Stimulated activated CD4-positive, alpha-beta T cell treated with anti-CD3 and anti-CD28 coated beads, Interleukin-15, amount 100 ng/mL, for 48 hours (primary cell): ENCODE measurements at regions not wholly inside any gene's neighbourhood (a gene's known extent, or its start where the extent isn't known, plus 50 kb on each side); places are given as distances from the start of the nearest gene placed in this dataset.
"Not testable (repeated sequence)": the region's sequence is repeated elsewhere in the genome, so short reads cannot be mapped to it uniquely, and the experiment has no call there.

Experiments used
- DNase-seq, 2 donors: peaks; one replicate each; pipeline ENCODE4 v3.0.0-alpha.2; 2020; ENCODE audit warnings: low read depth in 2 of 2

DNA sequence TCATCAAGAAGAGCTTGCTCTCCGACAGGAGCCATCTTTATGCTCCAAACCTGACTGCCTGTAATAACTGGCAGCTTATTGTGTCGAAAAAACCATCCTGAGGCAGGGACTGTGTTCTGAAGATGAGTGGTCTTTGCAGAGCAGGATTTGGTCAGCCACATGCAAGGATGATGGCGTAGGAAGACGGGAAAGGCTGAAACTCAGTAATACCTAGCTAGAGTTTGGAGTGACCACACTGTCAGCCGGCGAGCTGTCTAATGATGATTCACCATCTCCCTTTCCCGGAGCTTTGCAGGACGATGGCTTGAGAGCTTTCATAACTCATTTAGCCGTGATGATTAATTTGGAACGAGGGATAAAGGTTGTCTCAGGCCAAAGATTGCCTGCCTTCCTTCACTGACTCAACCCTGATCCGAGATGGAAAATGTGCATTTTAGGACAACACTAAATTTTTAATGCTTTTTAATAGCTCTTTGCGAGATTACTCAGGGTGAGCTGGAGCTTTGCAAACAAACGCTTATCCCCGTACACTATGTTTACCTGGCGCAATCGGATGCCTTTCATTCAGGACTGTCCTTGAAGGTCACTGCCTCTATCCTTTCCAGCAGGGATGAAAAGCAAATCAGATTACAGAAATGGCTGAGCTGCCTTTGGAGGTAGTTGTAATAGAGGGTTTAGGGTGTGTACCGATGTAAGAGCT is 288.5 kb downstream of the ASMT start:
- no peak for DNase-seq

DNA sequence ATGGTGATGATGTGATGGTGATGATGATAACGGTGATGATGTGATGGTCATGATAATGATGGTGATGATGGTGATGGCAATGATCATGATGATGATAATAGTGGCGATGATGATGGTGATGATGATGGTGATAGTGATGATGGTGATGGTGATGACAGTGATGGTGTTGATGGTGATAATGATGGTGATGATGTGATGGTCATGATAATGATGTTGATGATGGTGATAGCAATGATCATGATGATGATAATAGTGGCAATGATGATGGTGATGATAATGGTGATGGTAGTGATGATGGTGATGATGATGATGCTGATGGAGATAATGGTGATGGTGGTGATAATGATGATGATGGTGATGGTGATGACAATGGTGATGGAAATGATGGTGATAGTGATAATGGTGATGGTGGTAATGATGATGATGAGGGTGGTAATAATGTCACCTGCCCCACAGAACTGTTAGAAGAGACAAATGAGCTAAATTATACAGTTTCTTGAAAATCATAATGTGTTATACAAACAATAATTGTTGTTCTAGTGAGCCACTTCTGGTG is 289.9 kb downstream of the ASMT start:
- no peak for DNase-seq

DNA sequence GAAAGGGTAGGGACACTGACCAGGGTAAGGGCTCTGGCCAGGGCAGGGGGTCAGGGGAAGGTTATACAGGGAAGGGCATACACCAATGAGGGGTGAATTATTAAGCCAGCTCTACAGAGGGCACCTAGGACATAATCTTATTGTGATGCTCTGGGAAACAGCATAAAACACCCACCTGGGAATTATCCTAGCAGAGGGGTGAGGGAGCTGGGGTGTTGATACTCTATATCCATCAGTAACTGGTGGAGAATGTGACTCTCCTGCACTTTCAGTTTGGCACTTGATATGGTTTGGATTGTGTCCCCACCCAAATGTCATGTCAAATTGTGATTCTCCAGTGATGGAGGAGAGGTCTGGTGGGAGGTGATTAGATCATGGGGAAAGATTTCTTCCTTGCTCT is 291.2 kb downstream of the ASMT start:
- DNase-seq = no peak

DNA sequence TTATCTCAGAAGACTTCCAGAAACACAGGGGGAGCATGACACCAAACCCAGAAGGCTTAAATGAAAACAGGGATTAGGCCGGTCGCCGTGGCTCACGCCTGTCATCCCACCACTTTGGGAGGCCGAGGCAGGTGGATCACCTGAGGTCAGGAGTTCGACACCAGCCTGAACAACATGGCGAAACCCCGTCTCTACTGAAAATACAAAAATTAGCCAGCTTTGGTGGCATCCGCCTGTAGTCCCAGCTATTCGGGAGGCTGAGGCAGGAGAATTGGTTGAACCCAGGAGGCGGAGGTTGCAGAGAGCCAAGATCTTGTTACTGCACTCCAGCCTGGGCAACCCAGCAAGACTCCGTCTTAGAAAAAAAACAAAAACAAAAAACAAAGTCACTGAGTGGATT is 294.1 kb downstream of the ASMT start:
- not testable (repeated sequence) for DNase-seq

DNA sequence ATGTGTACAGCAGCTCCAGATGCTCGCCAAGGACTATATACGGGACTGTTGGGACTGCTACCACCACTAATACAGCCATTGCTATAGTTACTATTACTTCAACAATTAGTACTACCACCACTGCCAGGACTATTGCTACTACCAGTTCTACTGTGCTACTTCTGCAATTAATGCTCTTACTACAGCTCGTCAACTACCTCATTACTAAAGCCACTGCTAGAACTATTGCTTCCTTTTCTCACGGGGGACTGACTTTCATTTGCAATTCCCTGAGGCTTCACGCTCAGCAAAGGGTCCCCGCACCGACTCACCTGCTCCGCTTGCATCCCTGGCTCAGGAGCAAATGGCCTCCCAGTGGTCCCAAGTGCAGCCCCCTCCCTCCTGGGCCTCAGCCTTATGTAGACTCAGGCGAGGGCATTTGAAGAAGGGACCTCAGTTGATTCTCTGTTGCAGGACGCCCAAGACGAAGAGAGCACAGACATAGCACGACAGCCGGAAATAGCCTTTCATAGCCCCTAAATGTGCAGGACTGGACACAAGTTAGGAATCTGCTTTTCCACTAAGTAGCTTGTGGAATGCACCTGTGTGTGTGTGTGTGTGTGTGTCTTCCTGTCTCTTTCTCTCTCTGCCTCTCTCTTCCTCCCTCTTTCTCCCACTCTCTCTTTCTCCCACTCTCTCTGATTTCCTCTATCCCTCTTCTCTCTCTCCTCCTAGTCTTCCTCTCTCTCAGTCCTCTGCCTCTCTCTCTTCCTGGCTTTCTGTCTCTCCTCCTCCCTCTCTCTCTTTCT is 294.8 kb downstream of the ASMT start:
- no peak for DNase-seq

DNA sequence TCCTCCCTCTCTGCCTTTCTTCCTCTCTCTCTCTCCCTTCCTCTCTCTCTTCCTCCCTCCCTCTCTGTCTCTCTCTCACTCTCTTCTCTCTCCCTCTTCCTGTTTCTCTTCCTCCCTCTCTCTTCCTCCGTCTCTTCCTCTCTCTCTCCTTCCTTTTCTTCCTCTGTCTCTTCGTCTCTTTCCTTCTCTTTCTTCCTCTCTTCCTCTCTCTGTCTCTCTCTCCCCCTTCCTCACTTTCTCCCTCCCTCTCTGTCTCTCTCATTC is 295.3 kb downstream of the ASMT start:
- no peak for DNase-seq

DNA sequence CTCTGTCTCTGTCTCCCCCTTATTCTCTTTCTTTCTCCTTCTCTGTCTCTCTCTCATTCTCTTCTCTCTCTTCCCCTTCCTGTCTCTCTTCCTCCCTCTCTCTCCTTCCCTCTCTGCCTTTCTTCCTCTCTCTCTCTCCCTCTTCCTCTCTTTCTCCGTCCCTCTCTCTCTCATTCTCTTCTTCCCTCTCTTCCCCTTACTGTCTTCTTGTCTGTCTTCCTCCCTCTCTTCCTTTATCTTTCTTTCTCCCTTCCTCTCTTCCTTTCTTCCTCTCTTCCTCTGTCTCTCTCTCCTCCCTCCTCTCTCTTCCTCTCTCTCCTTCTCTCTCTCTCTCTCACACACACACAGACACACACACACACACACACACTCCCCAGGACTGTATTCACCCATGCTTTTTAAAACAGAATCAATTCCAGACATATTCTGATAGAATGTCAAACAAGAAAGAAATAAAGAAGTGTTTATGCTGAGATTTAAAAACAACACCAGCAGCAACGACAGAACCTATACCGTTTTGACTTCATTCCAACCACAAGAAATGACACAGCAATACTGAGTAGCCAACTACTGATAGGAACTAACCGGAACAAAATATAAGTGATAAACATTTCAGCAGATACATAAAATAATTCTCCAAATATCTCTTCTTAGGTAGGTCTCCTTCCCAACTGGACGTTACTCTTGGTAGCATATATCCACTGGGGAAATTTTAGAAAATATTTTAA is 296.7 kb downstream of the ASMT start:
- no peak for DNase-seq

DNA sequence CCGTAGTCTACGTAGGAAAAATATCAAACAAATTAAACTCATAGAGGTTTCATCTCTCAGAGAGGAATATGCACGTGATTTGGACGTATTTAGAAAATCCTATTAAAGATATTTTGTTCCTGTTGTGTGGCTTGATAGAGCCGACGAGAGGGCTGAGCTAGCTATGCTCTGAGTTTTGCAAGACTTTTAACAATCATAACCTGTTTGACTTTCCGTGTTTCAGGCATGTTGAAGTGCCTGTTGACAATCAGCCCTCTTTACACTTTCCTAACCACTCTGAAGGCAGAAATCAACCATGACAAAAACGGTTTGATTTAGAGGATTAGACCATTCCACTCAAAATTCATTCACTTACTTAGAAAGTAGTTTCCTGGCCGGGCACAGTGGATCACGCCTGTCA is 297.3 kb downstream of the ASMT start:
- DNase-seq = no peak

DNA sequence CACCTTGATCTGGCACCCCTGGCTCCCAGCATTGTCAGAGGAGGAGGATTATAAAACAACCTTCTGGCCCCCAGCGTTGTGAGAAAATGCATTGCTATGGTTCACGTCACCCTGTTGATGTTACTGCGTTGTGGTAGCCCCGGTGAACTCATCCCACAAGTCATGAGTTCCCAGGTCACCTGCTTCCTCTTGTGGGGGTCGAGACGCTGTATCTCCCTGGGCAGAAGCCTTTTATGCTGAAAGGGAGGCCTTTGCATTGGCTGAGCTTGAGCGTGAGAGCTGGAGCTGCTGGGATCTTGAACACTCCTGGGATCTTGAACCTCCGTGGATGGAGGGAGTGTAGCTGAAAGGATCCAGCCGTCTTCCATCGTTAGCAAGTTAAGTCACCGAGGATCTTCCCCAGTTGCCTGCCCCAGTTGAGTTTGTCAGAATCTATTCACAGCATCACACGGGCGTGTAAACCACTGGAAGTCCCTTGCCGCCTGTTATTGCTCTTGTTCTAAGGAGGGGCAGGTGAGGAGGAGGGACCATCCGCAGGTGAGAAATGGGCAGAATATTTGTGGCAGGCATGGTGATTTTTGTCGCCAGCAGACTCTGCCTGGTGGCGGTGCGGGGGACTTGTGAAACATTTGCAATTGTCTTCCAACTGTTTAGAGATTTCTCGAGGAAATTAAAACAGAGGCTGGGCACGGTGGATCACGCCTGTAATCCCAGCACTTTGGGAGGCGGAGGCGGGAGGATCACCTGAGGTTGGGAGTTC is 299.9 kb downstream of the ASMT start:
- DNase-seq = no peak

DNA sequence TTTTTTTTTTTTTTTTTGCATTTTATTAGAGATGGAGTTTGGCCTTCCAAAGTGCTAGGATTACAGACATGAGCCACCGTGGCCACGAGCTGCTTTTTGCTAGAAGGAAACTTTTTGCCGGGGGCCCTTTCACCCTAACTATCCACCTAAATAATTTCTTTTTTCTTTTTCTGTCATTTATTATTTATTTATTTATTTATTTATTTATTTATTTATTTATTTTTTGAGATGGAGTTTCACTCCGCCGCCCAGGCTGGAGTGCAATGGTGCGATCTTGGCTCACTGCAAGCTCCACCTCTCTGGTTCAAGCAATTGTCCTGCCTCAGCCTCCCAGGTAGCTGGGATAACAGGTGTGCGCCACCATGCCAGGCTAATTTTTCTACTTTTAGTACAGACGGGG is 303.9 kb downstream of the ASMT start:
- DNase-seq = no peak

DNA sequence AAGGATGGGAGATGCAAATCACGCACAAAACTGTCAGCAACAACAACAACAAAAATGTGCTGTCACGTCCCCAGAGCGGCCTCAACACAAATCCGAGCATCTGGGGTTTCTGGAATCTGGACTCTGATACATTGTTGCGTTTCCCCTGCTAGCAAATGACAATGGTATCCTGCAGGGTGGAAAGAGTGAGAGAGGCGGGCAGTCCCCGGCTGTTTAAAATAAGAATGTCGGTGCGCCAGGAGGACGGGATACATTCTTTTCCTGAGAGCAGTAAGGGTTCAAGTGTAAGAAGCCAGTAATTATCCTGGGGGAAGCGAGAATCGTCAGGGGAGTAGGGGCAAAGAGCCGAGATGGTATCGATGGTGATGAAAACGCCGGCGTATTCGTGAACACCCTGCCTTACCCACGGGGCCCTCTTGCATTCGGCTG is 310.2 kb downstream of the ASMT start:
- no peak for DNase-seq

DNA sequence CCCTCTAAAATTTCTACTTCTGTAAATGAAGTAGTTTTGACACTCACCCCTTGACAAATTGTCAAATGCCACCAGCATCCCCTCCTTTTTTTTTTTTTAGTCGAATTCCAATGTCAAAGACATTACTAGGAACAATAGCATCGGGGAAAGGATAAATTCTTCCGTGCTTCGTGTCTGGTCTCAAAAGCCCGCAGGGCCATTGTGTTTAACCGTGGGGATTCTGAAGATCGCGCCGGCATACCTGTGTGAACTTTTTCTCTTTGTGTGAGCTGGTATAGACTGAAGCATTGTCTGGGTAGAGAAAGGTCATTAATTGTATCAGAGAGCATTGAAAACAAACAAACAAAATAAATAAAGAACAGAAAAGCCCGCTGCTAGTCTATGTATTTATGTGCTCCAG is 313.9 kb downstream of the ASMT start:
- no peak for DNase-seq

DNA sequence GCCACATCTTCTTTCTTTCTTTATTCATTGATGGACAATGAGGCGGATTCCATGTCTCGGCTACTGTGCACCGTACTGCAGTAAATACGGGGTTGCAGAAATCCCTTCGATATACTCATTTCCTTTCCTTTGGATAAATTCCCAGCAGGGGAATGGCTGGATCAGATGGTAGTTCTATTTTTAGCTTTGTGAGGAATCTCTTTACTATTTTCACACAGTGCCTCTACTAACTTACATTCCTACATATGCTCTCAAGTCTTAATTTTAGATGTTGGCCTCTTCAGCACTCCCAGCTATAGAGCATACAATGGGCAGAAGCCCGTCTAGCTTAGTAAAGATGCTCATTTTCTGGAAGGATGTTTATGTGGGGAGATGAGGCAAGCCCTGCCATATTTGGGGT is 317.4 kb downstream of the ASMT start:
- DNase-seq = no peak

DNA sequence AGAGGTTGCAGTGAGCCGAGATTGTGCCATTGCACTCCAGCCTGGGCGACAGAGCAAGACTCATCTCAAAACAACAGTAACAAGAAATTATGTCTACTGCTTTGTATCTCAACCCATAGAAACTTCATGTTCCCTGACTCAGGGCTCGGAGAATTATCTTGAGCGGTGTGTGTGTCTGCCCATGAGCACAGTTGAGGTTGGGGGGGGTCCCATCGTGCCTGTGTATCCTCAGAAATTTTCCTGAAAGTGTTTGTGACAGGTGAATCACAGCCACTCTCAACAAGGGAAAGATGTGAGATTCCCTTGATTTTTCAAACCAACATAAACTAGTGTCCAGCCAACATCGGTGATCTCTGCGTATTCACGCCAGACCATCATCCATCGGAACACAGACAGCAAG is 319.1 kb downstream of the ASMT start:
- no peak for DNase-seq

DNA sequence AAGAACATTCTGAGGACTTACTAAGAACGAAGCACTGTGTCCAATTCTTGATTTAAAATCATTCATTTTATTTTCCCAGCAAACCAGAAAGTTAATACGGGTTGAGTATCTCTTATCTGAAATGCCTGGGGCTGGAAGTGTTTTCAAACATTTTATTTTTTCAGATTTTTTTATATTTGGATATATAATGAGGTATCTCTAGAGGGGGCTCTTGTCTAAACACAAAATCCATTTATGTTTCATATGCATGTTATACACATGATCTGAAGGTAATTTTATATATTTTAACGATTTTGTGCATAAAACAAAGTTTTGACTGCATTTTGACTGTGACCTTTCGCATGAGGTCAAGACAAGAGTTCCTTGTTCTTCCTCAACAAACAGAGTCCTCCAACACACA is 320.9 kb downstream of the ASMT start:
- DNase-seq = no peak

DNA sequence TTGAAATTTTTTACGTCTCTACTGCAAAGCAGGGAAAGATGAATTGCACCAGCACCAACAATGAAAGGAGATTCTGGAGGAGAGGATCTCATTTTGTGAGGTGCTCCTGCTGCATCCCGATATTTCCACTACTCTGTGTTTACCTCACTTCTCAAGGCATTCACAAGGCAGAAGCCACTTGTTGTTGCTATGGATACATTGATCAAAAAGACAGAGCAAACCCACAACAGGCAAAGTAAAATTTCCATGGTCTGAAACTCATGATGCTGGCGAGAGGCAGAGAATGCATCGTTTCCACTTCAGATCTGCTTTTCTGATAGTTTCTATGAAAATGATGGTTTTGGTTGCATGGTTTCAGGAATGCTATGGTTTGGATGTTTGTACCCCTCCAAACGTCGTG is 323.3 kb downstream of the ASMT start:
- no peak for DNase-seq

DNA sequence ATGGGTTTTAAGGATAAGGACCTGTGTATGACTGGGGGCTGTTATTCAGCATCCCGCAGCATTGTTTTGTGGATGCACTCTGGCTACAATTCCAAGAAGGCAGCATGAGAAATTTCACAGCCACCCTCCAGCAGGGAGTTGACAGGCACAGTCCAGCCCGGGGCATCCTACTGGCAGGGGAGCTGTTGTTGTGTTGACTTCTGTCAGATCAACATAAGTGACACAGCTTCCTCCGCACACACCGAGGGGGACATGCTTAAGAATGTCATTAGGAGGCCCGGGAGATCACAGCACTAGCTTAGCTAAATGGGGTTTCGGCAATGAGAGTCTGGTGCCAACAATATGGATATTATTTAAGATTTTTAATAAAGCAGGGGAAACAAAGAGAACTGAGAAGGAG is 326.5 kb downstream of the ASMT start:
- DNase-seq = no peak

DNA sequence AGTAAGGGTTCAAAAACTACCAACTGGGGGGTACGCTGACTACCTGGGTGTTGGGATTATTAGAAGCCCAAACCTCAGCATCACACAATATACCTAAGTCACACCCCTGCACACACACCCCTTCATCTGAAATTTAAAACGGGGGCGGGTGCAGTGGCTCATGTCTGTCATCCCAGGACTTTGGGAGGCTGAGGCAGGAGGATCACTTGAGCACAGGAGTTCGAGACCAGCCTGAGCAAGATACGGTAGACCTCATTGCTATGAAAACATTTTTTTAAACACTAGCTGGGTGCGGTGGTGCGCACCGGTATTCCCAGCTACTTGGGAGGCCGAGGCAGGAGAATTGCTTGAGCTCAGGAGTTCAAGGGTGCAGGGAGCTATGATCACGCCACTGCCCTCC is 331.0 kb downstream of the ASMT start:
- DNase-seq = no peak

DNA sequence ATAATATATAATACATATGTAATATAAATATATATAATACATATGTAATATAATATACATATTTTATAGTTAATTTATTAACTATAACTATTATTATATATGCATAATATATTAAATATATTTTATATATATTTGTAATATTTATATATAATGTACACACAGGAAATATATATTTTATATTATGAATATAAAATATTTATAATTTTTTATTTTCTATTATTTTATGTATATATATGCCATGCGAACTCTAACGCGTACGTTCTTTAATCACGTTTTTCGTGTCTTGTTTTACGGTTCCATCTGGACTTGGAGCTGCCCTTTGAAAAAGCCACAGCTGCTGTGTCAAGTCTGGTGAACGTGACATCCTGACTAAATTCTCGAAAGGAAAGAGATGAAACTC is 332.1 kb downstream of the ASMT start:
- DNase-seq = no peak
